HL-60 (cell line): ENCODE measurements at regions not wholly inside any gene's neighbourhood (a gene's known extent, or its start where the extent isn't known, plus 50 kb on each side); places are given as distances from the start of the nearest gene placed in this dataset.

ENCODE experiments used
- CTCF ChIP-seq: IDR thresholded peaks from one replicate; pipeline ENCODE4 v1.5.1; 2011; ENCODE audit warnings: low read length, control low read depth, inconsistent platforms; ENCODE audit not compliant: insufficient read depth
- POLR2AphosphoS5 ChIP-seq: IDR thresholded peaks from 2 replicates; pipeline ENCODE4 v1.6.1; 2012; ENCODE audit warnings: low read depth
- REST ChIP-seq: IDR thresholded peaks from 2 replicates; pipeline ENCODE4 v1.6.1; 2012; ENCODE audit warnings: low read depth; ENCODE audit not compliant: insufficient replicate concordance

DNA sequence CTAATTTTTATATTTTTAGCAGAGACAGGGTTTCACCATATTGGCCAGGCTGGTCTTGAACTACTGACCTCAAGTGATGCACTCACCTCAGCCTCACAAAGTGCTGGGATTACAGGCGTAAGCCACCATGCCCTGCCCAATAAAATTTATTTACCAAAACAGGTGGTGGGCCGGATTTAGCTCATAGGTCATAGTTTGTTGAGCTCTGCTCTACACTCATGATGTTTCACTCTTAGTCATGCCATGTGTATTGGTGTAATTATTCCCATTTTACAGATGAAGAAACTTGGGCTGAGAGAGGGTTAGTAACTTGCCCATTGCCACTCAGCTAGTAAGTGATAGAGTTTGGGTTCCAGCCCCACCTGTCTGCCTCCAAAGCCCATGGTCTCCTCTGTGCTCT is 93.1 kb upstream of the WWC1 start:
- TF ChIP-seq CTCF (no peak), POLR2AphosphoS5 (no peak), REST (no peak)
